Activated naive CD8-positive, alpha-beta T cell treated with anti-CD3 and anti-CD28 coated beads, Interleukin-2, amount 10 ng/mL, durations not matched to agents 7 days and 5 days (primary cell): ENCODE measurements at regions not wholly inside any gene's neighbourhood (a gene's known extent, or its start where the extent isn't known, plus 50 kb on each side); places are given as distances from the start of the nearest gene placed in this dataset.

ENCODE experiments used
- ATAC-seq: fragments of 150-1000 bp; cut with Tn5 transposase; one replicate; pipeline ENCODE4 v1.10.0; 2021; ENCODE audit warnings: low read depth, moderate library complexity
- POLR2A ChIA-PET: fragments of 350-600 bp; sonication (Branson Sonifier 250); formaldehyde crosslinking; loops from one replicate; lab custom pipeline; 2021; ENCODE audit warnings: antibody characterized with exemption; lab: Charles Lee
- DNase-seq: peaks from one replicate; pipeline ENCODE4 v3.0.0; 2021
- H3K27ac Mint-ChIP-seq: one replicate; pipeline ENCODE4 v1.8.0; 2022; ENCODE audit warnings: mild to moderate bottlenecking, mixed read lengths
- H3K27me3 Mint-ChIP-seq: one replicate; pipeline ENCODE4 v1.8.0; 2022; ENCODE audit warnings: mild to moderate bottlenecking, moderate library complexity, mixed read lengths
- H3K36me3 Mint-ChIP-seq: one replicate; pipeline ENCODE4 v1.8.0; 2021; ENCODE audit warnings: mild to moderate bottlenecking, mixed read lengths
- H3K4me1 Mint-ChIP-seq: one replicate; pipeline ENCODE4 v1.8.0; 2021; ENCODE audit warnings: mixed read lengths
- H3K4me3 Mint-ChIP-seq: one replicate; pipeline ENCODE4 v1.8.0; 2022; ENCODE audit warnings: mild to moderate bottlenecking, moderate library complexity, mixed read lengths
- H3K9me3 Mint-ChIP-seq: one replicate; pipeline ENCODE4 v1.8.0; 2021; ENCODE audit warnings: mixed read lengths

DNA sequence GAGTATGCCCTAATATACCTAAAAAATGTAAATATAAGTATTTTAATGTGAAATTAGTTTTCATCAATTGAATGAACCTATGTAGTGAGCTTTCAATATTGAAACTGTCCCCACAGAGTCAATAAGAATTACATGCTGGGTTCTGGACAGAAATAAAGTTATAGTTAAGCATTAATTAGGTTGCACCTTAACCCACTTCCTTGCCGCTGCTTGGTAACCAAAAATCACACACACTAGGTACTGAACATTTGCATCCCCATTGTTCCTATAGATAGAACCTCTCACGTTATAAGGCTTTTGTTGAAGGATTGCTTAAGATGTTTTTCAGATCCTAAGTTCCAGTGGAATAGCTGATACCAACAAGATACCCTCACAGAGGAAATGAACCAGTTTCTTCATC, 237.1 kb upstream of the OPRM1 start:
- Mint-ChIP-seq H3K4me3 (no peak overlapping the region), H3K27me3 (peaks cover 3% of the 10 kb centered on the region), H3K4me1 (no peaks in the 10 kb centered on the region), H3K27ac (no peak overlapping the region), H3K9me3 (no peaks in the 10 kb centered on the region), H3K36me3 (no peaks in the 10 kb centered on the region)
- DNase-seq (no peak), ATAC-seq (no peak)
- POLR2A ChIA-PET, result no interaction called here

GRCh38 chr6:153800580-153801188, 238.4 kb upstream of the OPRM1 start:
- DNase-seq (no peak), ATAC-seq (no peak)
- H3K36me3 Mint-ChIP-seq, result no peaks in the 10 kb centered on the region
- no peak overlapping the region for H3K4me3 Mint-ChIP-seq
- H3K27ac Mint-ChIP-seq, result no peak overlapping the region
- POLR2A ChIA-PET, result no interaction called here
- H3K4me1 Mint-ChIP-seq, result no peaks in the 10 kb centered on the region
- peaks cover 3% of the 10 kb centered on the region for H3K27me3 Mint-ChIP-seq
- H3K9me3 Mint-ChIP-seq, result no peaks in the 10 kb centered on the region

DNA sequence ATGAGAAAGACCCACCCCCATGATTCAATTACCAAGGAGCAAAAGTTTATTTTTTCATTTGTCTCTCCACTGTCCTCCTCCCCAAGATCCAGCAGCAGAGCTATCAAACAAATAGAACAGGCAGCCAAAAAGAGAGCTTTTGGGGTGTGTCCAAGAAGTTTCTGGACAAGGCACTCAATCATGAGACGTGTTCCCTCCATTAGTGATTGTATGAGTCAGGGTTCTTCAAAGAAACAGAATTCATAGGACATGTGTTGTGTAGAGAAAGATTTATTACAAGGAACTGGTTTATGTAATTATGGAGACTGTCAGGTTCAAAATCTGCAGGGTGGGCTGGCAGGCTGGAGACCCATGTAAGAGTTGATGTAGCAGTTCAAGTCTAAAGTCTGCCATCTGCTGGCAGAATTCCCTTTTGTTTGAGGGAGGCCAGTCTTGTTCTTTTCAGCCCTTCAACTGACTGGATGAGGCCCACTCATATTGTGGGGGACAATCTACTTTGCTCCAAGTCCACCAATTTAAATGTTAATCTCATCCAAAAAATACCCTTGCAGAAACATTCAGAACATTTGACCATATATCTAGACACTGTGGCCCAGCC, 248.1 kb upstream of the OPRM1 start:
- H3K27ac Mint-ChIP-seq, result no peak overlapping the region
- POLR2A ChIA-PET, result no interaction called here
- no peaks in the 10 kb centered on the region for H3K36me3 Mint-ChIP-seq
- H3K27me3 Mint-ChIP-seq, result no peaks in the 10 kb centered on the region
- ATAC-seq (no peak), DNase-seq (no peak)
- no peaks in the 10 kb centered on the region for H3K9me3 Mint-ChIP-seq
- no peaks in the 10 kb centered on the region for H3K4me1 Mint-ChIP-seq
- no peak overlapping the region for H3K4me3 Mint-ChIP-seq

DNA sequence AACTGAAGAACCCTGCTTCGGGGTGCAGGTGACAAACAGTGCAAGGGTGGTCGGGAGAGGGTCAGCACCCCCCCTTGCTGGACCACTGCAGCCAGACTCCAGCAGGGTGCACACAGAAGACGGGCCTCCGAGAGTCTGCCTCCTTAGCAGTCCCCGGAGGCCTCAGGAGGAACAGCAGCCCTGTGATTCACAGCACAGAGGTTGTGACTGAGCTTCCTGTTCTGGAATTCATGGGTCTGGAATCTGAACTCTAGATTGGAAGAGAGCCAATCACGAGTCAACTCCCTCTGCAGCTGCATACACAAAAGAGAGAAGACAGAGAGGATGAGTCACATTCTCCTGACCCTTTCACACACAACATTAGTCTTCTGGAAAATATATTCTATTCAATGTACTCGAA, 249.0 kb upstream of the OPRM1 start:
- Mint-ChIP-seq H3K27me3 (no peaks in the 10 kb centered on the region), H3K4me3 (no peak overlapping the region), H3K4me1 (no peaks in the 10 kb centered on the region), H3K36me3 (no peaks in the 10 kb centered on the region), H3K27ac (no peak overlapping the region), H3K9me3 (no peaks in the 10 kb centered on the region)
- no peak for DNase-seq
- ATAC-seq, result no peak
- POLR2A ChIA-PET, result no interaction called here

DNA sequence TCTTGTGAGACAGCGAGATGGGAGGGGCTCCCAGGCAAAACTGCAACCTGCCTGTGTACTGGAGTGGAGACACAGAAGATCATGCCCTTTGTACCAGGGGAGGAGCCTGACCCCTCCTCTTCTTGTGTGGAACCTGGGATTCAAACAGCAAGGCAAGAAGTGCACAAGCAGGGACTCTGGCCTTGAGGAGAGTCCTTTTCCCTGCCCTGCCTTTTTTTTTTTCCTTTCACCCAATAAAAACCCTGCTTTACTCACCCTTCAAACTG, 251.8 kb upstream of the OPRM1 start:
- POLR2A ChIA-PET, result no interaction called here
- ATAC-seq (no peak), DNase-seq (no peak)
- Mint-ChIP-seq H3K36me3 (no peaks in the 10 kb centered on the region), H3K27me3 (no peaks in the 10 kb centered on the region), H3K9me3 (no peaks in the 10 kb centered on the region), H3K4me3 (no peak overlapping the region), H3K27ac (no peak overlapping the region), H3K4me1 (no peaks in the 10 kb centered on the region)

DNA sequence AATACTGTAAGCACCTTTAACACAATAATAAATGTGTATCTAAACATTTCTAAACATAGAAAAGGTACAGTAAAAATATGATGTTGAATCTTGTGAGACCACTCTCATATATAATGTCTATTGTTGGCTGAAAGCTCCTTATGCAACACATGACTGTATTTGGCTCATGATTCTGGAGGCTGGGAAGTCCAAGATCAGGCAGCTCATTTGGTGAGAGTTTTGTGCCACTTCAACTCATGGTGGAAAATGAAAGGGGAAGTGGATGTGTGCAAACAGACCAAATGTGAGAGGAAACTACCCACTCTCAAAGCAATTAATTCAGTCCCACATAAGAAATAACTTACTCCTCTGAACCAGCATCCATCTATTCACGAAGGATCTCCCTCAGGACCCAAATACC, 257.7 kb upstream of the OPRM1 start:
- Mint-ChIP-seq H3K4me3 (no peak overlapping the region), H3K27ac (no peak overlapping the region), H3K4me1 (no peaks in the 10 kb centered on the region), H3K9me3 (no peaks in the 10 kb centered on the region), H3K27me3 (no peaks in the 10 kb centered on the region), H3K36me3 (no peaks in the 10 kb centered on the region)
- POLR2A ChIA-PET, result no interaction called here
- no peak for DNase-seq
- no peak for ATAC-seq

DNA sequence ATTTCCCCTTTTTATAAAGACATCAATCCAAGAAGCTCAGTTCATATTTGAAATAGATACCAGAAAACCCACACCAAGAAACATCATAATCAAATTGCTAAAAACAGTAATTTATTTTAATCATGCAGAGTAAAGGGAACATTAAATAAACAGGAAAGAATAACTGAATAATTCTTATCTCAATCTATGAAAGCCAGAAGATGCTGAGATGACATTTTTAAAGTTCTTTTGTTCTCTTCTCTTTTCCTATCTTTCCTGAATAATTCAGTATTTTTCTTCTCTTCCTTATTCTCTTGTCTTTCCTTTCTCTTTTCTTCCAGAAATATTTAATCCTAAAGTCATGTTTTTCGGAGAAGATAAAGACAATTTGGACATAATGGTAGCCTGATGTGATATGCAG, 259.0 kb upstream of the OPRM1 start:
- H3K27me3 Mint-ChIP-seq, result no peaks in the 10 kb centered on the region
- no peaks in the 10 kb centered on the region for H3K9me3 Mint-ChIP-seq
- H3K27ac Mint-ChIP-seq, result no peak overlapping the region
- H3K4me3 Mint-ChIP-seq, result no peak overlapping the region
- POLR2A ChIA-PET, result no interaction called here
- DNase-seq, result no peak
- ATAC-seq, result no peak
- H3K36me3 Mint-ChIP-seq, result no peaks in the 10 kb centered on the region
- H3K4me1 Mint-ChIP-seq, result no peaks in the 10 kb centered on the region

DNA sequence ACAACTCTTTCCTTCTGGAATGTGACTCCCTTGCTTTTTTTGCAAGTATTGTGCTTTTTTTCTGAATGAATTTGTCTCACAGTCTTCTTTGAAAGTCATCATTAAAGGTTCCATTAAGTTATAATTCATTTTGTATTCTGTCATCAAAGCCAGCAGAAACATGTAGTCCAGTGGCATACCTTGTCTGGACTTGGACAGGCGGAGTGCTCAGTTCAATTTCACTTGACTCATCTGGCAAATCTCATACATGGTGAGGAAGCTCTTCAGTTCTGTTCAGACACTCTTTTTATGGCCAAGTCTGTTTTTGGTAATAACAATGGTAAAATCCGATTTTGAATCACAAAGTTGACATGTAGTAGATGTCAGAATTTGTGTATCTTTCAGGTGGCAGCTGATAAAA, 260.8 kb upstream of the OPRM1 start:
- no peak overlapping the region for H3K4me3 Mint-ChIP-seq
- DNase-seq, result no peak
- no peak overlapping the region for H3K27ac Mint-ChIP-seq
- H3K36me3 Mint-ChIP-seq, result no peaks in the 10 kb centered on the region
- no peak for ATAC-seq
- H3K9me3 Mint-ChIP-seq, result no peaks in the 10 kb centered on the region
- H3K4me1 Mint-ChIP-seq, result no peaks in the 10 kb centered on the region
- POLR2A ChIA-PET, result no interaction called here
- H3K27me3 Mint-ChIP-seq, result no peaks in the 10 kb centered on the region

DNA sequence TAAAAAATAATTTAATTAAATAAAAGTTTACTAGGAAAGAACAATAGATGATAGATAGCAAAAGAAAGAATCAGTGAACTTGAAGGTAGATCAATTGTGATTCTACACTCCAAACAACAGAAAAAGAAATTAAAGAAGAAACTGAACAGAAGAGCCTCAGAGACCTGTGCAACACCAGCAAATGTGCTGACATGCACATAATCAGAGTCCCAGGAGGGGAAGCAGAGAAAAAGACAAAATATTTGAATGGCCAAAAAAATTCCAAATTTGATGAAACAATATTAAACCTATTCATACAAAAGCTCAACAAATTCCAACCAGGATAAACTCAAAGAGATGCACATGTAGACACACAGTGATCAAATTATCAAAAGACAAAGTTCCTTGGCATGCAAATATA, 267.5 kb upstream of the OPRM1 start:
- DNase-seq (no peak), ATAC-seq (no peak)
- Mint-ChIP-seq H3K36me3 (no peaks in the 10 kb centered on the region), H3K4me3 (no peak overlapping the region), H3K27ac (no peak overlapping the region), H3K4me1 (no peaks in the 10 kb centered on the region), H3K9me3 (no peaks in the 10 kb centered on the region), H3K27me3 (no peaks in the 10 kb centered on the region)
- POLR2A ChIA-PET, result no interaction called here

DNA sequence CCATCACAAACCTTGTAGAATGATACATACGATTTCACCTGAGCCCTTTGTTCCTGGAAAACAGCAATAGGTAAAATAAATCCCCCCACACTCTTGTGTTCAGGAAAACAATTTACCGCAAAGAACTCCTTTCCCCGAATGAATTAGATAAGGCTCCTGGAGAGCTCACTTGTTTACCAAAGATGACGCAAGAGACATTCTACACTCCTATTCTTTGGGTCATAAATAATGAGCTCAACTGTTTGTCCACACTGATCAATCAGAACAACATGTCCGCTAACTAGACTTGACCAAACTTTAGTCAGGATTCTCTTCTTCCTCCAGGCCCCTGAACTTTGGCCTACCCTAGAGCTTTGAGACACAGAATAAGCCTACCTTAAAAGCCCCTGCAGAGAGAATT, 271.9 kb upstream of the OPRM1 start:
- Mint-ChIP-seq H3K27ac (no peak overlapping the region), H3K4me3 (no peak overlapping the region), H3K9me3 (no peaks in the 10 kb centered on the region), H3K4me1 (no peaks in the 10 kb centered on the region), H3K27me3 (no peaks in the 10 kb centered on the region), H3K36me3 (no peaks in the 10 kb centered on the region)
- no peak for ATAC-seq
- DNase-seq, result no peak
- POLR2A ChIA-PET, result no interaction called here

GRCh38 chr6:153758516-153758915, 280.5 kb upstream of the OPRM1 start:
- Mint-ChIP-seq H3K4me1 (no peaks in the 10 kb centered on the region), H3K27ac (no peak overlapping the region), H3K9me3 (no peaks in the 10 kb centered on the region), H3K36me3 (no peaks in the 10 kb centered on the region), H3K27me3 (no peaks in the 10 kb centered on the region), H3K4me3 (no peak overlapping the region)
- POLR2A ChIA-PET, result no interaction called here
- DNase-seq, result no peak
- no peak for ATAC-seq

- Mint-ChIP-seq H3K4me3 (no peak overlapping the region), H3K4me1 (no peaks in the 10 kb centered on the region), H3K27ac (no peak overlapping the region), H3K36me3 (no peaks in the 10 kb centered on the region), H3K27me3 (no peaks in the 10 kb centered on the region), H3K9me3 (no peaks in the 10 kb centered on the region)
- DNase-seq, result no peak
- no peak for ATAC-seq
- POLR2A ChIA-PET, result no interaction called here
Measured at GRCh38 chr6:153735761-153736160, 303.3 kb upstream of the OPRM1 start.

- POLR2A ChIA-PET, result no interaction called here
- Mint-ChIP-seq H3K4me1 (no peaks in the 10 kb centered on the region), H3K4me3 (no peak overlapping the region), H3K9me3 (no peaks in the 10 kb centered on the region), H3K27ac (no peak overlapping the region), H3K36me3 (no peaks in the 10 kb centered on the region), H3K27me3 (no peaks in the 10 kb centered on the region)
- no peak for ATAC-seq
- DNase-seq, result no peak
Measured at GRCh38 chr6:153729189-153729588, 309.9 kb upstream of the OPRM1 start.

- Mint-ChIP-seq H3K9me3 (no peaks in the 10 kb centered on the region), H3K27me3 (no peaks in the 10 kb centered on the region), H3K4me3 (no peak overlapping the region), H3K27ac (no peak overlapping the region), H3K4me1 (no peaks in the 10 kb centered on the region), H3K36me3 (no peaks in the 10 kb centered on the region)
- POLR2A ChIA-PET, result no interaction called here
- no peak for DNase-seq
- ATAC-seq, result no peak
Measured at GRCh38 chr6:153727885-153728284, 311.2 kb upstream of the OPRM1 start.

GRCh38 chr6:153725456-153725855, 313.6 kb upstream of the OPRM1 start:
- H3K4me3 Mint-ChIP-seq, result no peak overlapping the region
- POLR2A ChIA-PET, result no interaction called here
- H3K4me1 Mint-ChIP-seq, result no peaks in the 10 kb centered on the region
- no peaks in the 10 kb centered on the region for H3K27me3 Mint-ChIP-seq
- H3K36me3 Mint-ChIP-seq, result no peaks in the 10 kb centered on the region
- ATAC-seq (no peak), DNase-seq (no peak)
- H3K9me3 Mint-ChIP-seq, result peaks cover 2% of the 10 kb centered on the region
- no peak overlapping the region for H3K27ac Mint-ChIP-seq
